Upper lobe of right lung (tissue), 1 donor: ENCODE measurements at regions not wholly inside any gene's neighbourhood (a gene's known extent, or its start where the extent isn't known, plus 50 kb on each side); places are given as distances from the start of the nearest gene placed in this dataset.
"Not testable (repeated sequence)": the region's sequence is repeated elsewhere in the genome, so short reads cannot be mapped to it uniquely, and the experiment has no call there.

Experiments
- ATAC-seq: fragments of 200-7000 bp; cut with Tn5 transposase; one replicate; pipeline ENCODE4 v1.9.1; 2020; ENCODE audit warnings: mild to moderate bottlenecking, moderate library complexity
- DNase-seq: peaks from one replicate; pipeline ENCODE4 v3.0.0-alpha.2; 2020
- H3K27ac ChIP-seq: fragments of 200-600 bp; one replicate; pipeline ENCODE4 v1.8.0; 2022
- H3K27me3 ChIP-seq: fragments of 200-600 bp; one replicate; pipeline ENCODE4 v1.8.0; 2022; ENCODE audit warnings: mild to moderate bottlenecking
- H3K36me3 ChIP-seq: fragments of 200-600 bp; one replicate; pipeline ENCODE4 v1.8.0; 2022
- H3K4me1 ChIP-seq: fragments of 200-600 bp; one replicate; pipeline ENCODE4 v1.8.0; 2022
- H3K4me3 ChIP-seq: fragments of 200-600 bp; one replicate; pipeline ENCODE4 v1.8.0; 2022; ENCODE audit warnings: mild to moderate bottlenecking
- H3K9me3 ChIP-seq: fragments of 200-600 bp; one replicate; pipeline ENCODE4 v1.8.0; 2022
- intact Hi-C: fragments of 100-400 bp; cut with DNase I; formaldehyde crosslinking; loops from one replicate; pipeline ENCODE4 v1.11.0; 2022
- TF ChIP-seq, protein P1 (sequence below): fragments of 200-600 bp; IDR thresholded peaks from one replicate; pipeline ENCODE4 v1.8.0; 2022; ENCODE audit warnings: antibody characterized with exemption
- donor health status: DM: no; HTN: yes; CAD: no; lungs with severe emphysema.

DNA sequence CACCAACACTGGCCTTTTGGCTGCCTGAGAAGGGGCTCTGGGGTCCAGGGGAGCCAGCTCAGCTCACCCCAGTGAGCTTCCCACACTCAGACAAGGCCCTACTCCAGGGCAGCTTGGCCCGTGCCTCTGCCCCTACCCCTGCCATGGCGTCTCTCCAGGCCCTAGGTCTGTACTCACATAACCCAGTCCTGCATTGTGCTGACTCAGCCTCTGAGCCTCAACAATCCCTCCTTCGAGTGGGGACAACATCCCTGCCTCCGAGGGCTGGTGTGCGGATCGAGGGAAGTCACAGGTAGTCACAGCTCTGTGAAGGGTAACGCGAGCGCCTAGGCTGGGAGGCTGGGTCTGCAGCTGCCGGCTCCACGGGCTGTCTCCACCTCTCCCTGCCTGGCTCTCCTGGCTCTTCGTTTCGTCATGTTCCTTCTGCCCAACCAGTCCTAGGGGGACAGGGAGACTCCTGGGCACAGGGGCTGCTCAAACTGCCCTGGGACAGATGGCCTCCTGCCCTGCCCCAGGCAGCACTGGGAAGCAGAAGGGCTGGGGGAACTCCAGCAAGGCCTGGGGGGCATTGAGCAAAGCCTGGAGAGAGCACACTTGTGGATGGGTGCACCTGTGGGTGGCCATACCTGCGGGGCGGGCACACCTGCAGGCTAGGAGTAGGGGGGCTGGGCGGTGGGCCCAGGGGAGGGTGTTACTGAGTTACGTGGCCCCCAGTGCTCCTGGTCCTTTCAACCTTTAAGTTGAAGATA is 74.6 kb downstream of the RRM2 start:
- peaks cover 3% of the 10 kb centered on the region for H3K4me1 ChIP-seq
- H3K27me3 ChIP-seq: no peaks in the 10 kb centered on the region
- no peak overlapping the region for H3K27ac ChIP-seq
- H3K9me3 ChIP-seq: no peaks in the 10 kb centered on the region
- ATAC-seq: peak; percentile 6
- intact Hi-C loops: no loop called here
- no peak overlapping the region for H3K4me3 ChIP-seq
- TF ChIP-seq, protein P1, sequence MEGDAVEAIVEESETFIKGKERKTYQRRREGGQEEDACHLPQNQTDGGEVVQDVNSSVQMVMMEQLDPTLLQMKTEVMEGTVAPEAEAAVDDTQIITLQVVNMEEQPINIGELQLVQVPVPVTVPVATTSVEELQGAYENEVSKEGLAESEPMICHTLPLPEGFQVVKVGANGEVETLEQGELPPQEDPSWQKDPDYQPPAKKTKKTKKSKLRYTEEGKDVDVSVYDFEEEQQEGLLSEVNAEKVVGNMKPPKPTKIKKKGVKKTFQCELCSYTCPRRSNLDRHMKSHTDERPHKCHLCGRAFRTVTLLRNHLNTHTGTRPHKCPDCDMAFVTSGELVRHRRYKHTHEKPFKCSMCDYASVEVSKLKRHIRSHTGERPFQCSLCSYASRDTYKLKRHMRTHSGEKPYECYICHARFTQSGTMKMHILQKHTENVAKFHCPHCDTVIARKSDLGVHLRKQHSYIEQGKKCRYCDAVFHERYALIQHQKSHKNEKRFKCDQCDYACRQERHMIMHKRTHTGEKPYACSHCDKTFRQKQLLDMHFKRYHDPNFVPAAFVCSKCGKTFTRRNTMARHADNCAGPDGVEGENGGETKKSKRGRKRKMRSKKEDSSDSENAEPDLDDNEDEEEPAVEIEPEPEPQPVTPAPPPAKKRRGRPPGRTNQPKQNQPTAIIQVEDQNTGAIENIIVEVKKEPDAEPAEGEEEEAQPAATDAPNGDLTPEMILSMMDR: no peak
- no peak for DNase-seq
- H3K36me3 ChIP-seq: no peaks in the 10 kb centered on the region

- no peaks in the 10 kb centered on the region for H3K27me3 ChIP-seq
- H3K4me3 ChIP-seq: no peak overlapping the region
- H3K27ac ChIP-seq: no peak overlapping the region
- no peak for DNase-seq
- TF ChIP-seq, protein P1: no peak
- no peak for ATAC-seq
- H3K4me1 ChIP-seq: peaks cover 3% of the 10 kb centered on the region
- intact Hi-C loops: no loop called here
- no peaks in the 10 kb centered on the region for H3K36me3 ChIP-seq
- H3K9me3 ChIP-seq: no peaks in the 10 kb centered on the region
Measured at GRCh38 chr2:10197697-10198076, 75.1 kb downstream of the RRM2 start.

DNA sequence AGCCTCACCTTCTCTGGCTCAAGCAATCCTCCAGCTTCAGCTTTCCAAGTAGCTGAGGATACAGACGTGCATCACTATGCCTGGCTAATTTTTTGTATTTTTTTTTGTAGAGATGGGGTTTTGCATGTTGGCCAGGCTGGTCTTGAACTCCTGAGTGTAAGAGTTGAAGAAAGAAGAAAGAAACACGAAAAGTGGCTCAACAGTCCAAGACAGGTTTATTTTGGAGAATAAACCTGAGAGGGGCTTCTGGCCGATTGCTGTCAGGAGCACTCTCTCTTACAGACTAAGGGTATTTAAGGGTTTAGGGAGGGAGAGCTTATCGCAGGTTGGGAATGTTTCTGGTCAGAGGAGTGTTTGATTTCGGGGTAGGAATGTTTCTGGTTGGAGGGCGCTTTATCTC is 75.9 kb downstream of the RRM2 start:
- H3K27ac ChIP-seq, H3K36me3 ChIP-seq, H3K4me1 ChIP-seq, H3K27me3 ChIP-seq, H3K9me3 ChIP-seq, intact Hi-C loops, DNase-seq, H3K4me3 ChIP-seq: not testable (repeated sequence)
- ATAC-seq: peak; percentile 27

GRCh38 chr2:10201201-10201600 is 78.7 kb downstream of the RRM2 start:
- TF ChIP-seq, protein P1: no peak
- intact Hi-C loops: no loop called here
- DNase-seq: no peak
- Histone ChIP-seq H3K4me1 (no peaks in the 10 kb centered on the region), H3K27me3 (no peaks in the 10 kb centered on the region), H3K4me3 (no peak overlapping the region), H3K36me3 (no peaks in the 10 kb centered on the region), H3K27ac (no peak overlapping the region), H3K9me3 (no peaks in the 10 kb centered on the region)
- ATAC-seq: no peak

DNA sequence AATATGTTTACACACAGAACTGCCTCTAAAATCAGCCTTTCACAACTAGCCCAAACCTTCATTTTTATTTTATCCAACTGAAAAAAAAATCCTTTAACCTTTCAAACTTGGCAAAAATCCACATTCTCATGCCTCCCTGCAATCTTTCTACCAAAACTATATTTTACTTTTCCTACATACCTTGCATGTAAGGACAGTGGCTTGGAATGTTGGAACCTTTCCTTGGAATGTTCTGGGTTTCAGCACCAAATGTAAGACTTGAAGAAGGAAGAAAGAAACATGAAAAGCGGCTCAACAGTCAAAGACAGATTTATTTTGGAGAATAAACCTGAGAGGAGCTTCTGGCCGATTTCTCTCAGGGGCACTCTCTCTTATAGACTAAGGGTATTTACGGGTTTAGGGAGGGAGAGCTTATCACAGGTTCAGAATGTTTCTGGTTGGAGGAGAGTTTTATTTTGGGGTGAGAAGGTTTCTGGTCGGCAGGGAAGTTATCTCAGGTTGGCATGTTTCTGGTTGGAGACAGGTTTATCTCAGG is 79.7 kb downstream of the RRM2 start:
- Histone ChIP-seq H3K27me3 (no peaks in the 10 kb centered on the region), H3K4me1 (no peaks in the 10 kb centered on the region), H3K27ac (no peak overlapping the region), H3K4me3 (no peak overlapping the region), H3K36me3 (no peaks in the 10 kb centered on the region), H3K9me3 (no peaks in the 10 kb centered on the region)
- no peak for DNase-seq
- no peak for ATAC-seq
- intact Hi-C loops: no loop called here
- TF ChIP-seq, protein P1: no peak

DNA sequence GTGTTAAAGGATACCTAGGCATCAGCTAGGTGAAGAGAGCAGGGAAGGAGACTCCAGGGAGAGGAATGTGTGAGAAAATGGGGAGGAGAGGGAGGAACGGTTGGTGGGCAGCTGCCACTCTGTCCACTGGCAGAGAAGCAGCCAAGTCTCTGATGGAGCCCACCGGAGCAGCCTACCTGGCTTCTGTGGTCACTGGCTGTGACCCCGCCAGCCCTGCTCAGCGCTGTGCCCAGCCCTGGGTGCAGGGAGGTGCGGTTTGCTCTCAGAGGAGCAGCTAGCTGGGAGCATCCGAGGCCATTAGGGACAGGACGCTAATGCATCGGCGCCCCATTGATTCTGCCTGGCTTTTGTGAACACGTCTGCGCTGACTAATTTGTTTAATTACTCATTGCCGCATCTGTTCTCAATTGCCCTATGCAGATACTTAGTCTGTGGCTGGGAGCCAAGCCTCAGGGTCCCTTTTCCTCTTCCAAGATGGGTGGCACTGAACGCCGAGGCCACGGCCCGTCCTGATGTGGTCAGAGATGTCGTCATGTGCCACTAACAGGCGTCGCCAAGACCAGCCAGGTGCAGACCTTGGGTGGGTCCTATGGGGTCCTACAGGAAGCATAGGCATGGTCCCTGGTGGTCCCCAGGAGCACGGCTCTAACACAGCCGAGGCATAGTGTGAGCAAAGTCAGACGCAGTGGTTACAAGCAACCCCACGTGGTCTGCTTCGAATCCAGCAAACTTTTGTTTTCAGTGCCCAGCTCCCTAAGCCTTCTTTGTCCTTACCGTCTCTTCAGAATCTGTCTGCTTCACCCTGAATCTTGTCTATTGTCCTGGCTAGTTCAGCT is 82.0 kb downstream of the RRM2 start:
- H3K27ac ChIP-seq: no peak overlapping the region
- TF ChIP-seq, protein P1: no peak
- no peak overlapping the region for H3K4me3 ChIP-seq
- H3K4me1 ChIP-seq: no peaks in the 10 kb centered on the region
- DNase-seq: no peak
- no peaks in the 10 kb centered on the region for H3K27me3 ChIP-seq
- H3K9me3 ChIP-seq: no peaks in the 10 kb centered on the region
- ATAC-seq: peak; percentile 28
- H3K36me3 ChIP-seq: no peaks in the 10 kb centered on the region
- intact Hi-C loops: no loop called here
